ENCODE measurements at regions not wholly inside any gene's neighbourhood (a gene's known extent, or its start where the extent isn't known, plus 50 kb on each side); places are given as distances from the start of the nearest gene placed in this dataset.

- DNase-seq (ENCODE audit: low spot score) = peak; percentile 93
Measured at GRCh38 chr10:69684020-69684980, 54.3 kb downstream of the FAM241B start.

DNA sequence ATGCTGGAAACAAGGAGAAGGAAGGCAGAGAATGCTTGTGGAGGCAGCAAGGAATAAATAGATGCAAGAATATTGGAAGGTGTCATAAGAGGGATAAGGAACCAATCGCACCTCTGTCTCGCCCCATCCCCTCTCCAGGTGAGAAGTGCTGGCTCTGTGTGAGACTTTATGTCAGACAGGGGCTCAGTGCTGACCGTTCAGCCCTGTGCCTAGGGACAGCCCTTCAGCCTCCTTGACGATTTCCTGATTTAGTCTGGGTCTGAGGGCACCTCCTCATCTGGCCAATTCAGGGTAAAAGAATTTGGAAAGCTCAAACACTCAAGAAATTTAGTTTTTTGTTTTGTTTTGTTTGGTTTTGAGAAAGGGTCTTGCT, 54.9 kb downstream of the FAM241B start:
- DNase-seq (ENCODE audit: low spot score) = no peak

DNA sequence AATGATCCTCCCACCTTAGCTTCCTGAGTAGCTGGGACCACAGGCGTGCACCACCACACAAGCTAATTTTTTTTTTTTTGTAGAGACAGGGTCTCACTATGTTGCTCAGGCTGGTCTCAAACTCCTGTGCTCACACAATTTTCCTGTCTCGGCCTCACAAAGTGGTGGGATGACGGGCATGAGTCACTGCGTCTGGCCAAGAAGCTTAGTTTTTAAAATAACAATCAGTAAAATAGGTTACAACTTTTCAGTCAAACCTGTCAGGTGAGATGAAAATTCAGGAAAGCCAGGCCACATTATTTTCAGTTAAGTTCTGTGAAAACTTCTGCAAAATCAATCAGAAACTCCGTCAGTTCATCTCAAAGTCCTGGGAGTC, 55.4 kb downstream of the FAM241B start:
- no peak for DNase-seq (ENCODE audit: low spot score)

- peak; percentile 39 for DNase-seq (ENCODE audit: low spot score)
Measured at GRCh38 chr10:69685802-69686585, 55.9 kb downstream of the FAM241B start.

DNA sequence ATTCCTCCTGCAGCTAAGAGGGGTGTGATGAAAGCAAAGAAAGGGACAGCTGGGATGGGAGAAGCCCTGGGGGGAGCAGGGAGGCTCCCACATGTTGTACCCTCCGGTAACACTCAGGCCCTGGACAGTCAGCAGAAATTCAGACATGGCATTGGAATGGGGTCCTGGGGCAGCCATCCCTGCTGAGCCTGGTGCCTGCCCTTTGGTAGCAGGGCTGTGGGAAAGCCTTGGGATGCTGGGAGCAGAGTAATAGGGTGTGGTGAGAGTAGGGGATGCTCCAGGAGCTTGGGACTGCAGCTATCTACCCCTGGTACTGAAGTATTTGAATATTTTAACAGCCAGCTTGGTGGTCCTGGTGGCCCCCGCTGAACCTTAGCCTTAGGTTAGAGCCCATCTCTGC, 56.8 kb downstream of the FAM241B start:
- no peak for DNase-seq (ENCODE audit: low spot score)

DNA sequence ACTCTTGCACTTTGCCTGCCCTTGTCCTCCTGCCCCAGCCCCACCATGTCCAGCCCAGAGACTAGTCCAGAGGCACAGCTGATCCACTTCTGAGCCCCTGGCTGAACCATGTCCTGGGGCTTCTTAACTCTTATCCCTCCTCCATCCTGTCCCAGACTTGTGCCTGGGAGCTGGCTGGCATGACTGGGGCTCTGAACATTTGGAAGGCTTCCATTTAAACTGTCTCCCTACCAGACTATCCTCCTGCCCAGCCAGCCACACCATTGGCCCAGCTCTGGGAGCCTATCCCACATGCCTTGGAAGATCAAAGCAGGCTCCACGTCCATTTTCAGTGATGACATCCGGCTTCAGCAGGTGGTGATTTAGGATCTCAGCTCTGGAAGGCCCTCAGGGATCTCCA, 57.4 kb downstream of the FAM241B start:
- DNase-seq (ENCODE audit: low spot score) = no peak

GRCh38 chr10:69692267-69692666, 62.2 kb downstream of the FAM241B start:
- no peak for DNase-seq (ENCODE audit: low spot score)

GRCh38 chr10:69692891-69693290, 62.8 kb downstream of the FAM241B start:
- DNase-seq (ENCODE audit: low spot score) = no peak

DNA sequence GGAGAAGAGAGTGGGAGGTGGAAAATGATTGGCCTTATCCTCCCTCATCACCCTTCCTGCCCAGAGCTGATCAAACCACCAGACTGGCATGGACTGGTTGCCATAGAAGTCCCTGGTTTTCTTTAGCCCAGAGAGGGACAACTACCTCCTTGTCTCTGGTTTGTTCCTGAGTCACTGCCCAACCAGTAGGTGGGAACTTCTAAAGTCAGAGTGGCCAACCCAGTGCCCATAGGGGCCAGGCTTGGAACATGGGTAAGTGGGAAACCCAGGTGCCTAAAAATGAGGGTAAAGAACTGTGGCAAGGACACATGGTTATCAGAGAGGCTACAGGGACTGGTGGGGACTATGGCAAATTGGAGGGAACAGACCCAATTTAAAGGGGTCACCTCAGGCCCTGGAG, 63.8 kb downstream of the FAM241B start:
- DNase-seq (ENCODE audit: low spot score) = no peak

- peak; percentile 64 for DNase-seq (ENCODE audit: low spot score)
Measured at GRCh38 chr10:69696073-69696731, 66.2 kb downstream of the FAM241B start.

DNA sequence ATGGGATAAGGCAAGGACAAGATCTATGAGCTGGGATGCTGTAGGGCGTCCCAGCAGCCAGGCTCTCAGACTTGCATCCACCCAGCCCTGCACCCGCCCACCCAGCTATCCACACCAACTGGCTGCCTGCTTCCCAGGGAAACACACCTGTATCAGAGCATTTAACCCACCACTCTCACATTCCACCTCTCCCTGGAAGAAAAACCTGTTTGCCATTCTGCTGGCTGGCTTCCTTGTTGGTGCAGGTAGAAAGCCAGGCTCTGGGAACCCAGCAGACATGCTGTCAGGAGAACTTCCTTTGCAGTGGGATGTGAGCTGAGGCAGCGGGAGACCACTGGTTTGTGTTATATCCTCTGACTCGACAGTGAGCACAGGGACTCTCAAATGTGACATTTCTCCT, 67.0 kb downstream of the FAM241B start:
- no peak for DNase-seq (ENCODE audit: low spot score)

DNA sequence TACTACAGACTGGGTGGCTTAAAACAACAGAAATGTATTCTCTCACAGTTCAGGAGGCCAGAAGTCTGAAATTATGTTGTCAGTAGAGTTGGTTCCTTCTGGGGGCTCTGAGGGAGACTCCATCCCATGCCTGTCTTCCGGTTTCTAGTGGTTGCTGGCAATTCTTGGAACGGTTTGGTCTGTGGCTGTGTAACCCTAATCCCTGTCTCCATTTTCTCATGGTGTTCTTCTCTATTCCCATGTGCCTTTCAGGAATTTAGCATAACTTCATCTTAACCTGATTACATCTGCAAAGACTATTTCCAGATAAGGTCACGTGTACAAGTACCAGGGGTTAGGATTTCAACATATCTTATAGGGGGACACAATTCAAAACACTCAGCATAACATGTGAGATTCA, 73.2 kb downstream of the FAM241B start:
- no peak for DNase-seq (ENCODE audit: low spot score)

GRCh38 chr10:69703766-69704630, 74.0 kb downstream of the FAM241B start:
- no peak for DNase-seq (ENCODE audit: low spot score)

- no peak for DNase-seq (ENCODE audit: low spot score)
Measured at GRCh38 chr10:69709366-69709941, 79.4 kb downstream of the FAM241B start.

- no peak for DNase-seq (ENCODE audit: low spot score)
Measured at GRCh38 chr10:69710008-69710888, 80.2 kb downstream of the FAM241B start.

GRCh38 chr10:69712342-69712741, 82.3 kb downstream of the FAM241B start:
- DNase-seq (ENCODE audit: low spot score) = no peak

- DNase-seq (ENCODE audit: low spot score) = no peak
Measured at GRCh38 chr10:69714572-69714971, 84.5 kb downstream of the FAM241B start.

- no peak for DNase-seq (ENCODE audit: low spot score)
Measured at GRCh38 chr10:69715156-69715898, 85.3 kb downstream of the FAM241B start.

Data from umbilical cord (tissue), 1 donor.